HG02642 (cell line): ENCODE measurements at regions not wholly inside any gene's neighbourhood (a gene's known extent, or its start where the extent isn't known, plus 50 kb on each side); places are given as distances from the start of the nearest gene placed in this dataset.
"Not testable (repeated sequence)": the region's sequence is repeated elsewhere in the genome, so short reads cannot be mapped to it uniquely, and the experiment has no call there.

Experiments used
- ATAC-seq: cut with Tn5 transposase; IDR thresholded peaks from one replicate; pipeline ENCODE4 v1.9.1; 2021; ENCODE audit warnings: mild to moderate bottlenecking; ENCODE audit not compliant: unreplicated experiment, poor library complexity

GRCh38 chrX:129092242-129092641 lies 431.0 kb downstream of the SMARCA1 start:
- ATAC-seq = no peak

GRCh38 chrX:129091097-129091496 lies 432.2 kb downstream of the SMARCA1 start:
- ATAC-seq = no peak

- ATAC-seq = no peak
Observed at GRCh38 chrX:129086802-129087201, 436.5 kb downstream of the SMARCA1 start.

GRCh38 chrX:129084291-129084690 lies 439.0 kb downstream of the SMARCA1 start:
- ATAC-seq = not testable (repeated sequence)

GRCh38 chrX:129077424-129078170 lies 445.7 kb downstream of the SMARCA1 start:
- no peak for ATAC-seq

GRCh38 chrX:129071390-129071789 lies 451.9 kb downstream of the SMARCA1 start:
- no peak for ATAC-seq

GRCh38 chrX:129065895-129066294 lies 457.4 kb downstream of the SMARCA1 start:
- no peak for ATAC-seq

- no peak for ATAC-seq
Observed at GRCh38 chrX:129058405-129058804, 464.9 kb downstream of the SMARCA1 start.

- ATAC-seq = no peak
Observed at GRCh38 chrX:129043138-129043537, 480.2 kb downstream of the SMARCA1 start.

- no peak for ATAC-seq
Observed at GRCh38 chrX:129041319-129041718, 482.0 kb downstream of the SMARCA1 start.

- ATAC-seq = no peak
Observed at GRCh38 chrX:129040124-129040523, 483.2 kb downstream of the SMARCA1 start.

GRCh38 chrX:129039176-129039575 lies 484.1 kb downstream of the SMARCA1 start:
- ATAC-seq = no peak

GRCh38 chrX:129037389-129037788 lies 485.9 kb downstream of the SMARCA1 start:
- ATAC-seq = no peak

GRCh38 chrX:129035180-129035579 lies 488.1 kb downstream of the SMARCA1 start:
- ATAC-seq = no peak

- no peak for ATAC-seq
Observed at GRCh38 chrX:129034196-129034595, 489.1 kb downstream of the SMARCA1 start.

- no peak for ATAC-seq
Observed at GRCh38 chrX:129026202-129026601, 497.1 kb downstream of the SMARCA1 start.

- no peak for ATAC-seq
Observed at GRCh38 chrX:129025376-129025775, 497.9 kb downstream of the SMARCA1 start.

- ATAC-seq = no peak
Observed at GRCh38 chrX:129019412-129019811, 503.9 kb downstream of the SMARCA1 start.

GRCh38 chrX:129015381-129015780 lies 507.9 kb downstream of the SMARCA1 start:
- ATAC-seq = no peak

- ATAC-seq = no peak
Observed at GRCh38 chrX:129013574-129013973, 509.7 kb downstream of the SMARCA1 start.

GRCh38 chrX:129007631-129008030 lies 515.7 kb downstream of the SMARCA1 start:
- ATAC-seq = no peak

GRCh38 chrX:129006491-129006890 lies 516.8 kb downstream of the SMARCA1 start:
- ATAC-seq = no peak
